Gastrocnemius medialis (tissue), 4 donors: ENCODE measurements at regions not wholly inside any gene's neighbourhood (a gene's known extent, or its start where the extent isn't known, plus 50 kb on each side); places are given as distances from the start of the nearest gene placed in this dataset.

Experiments
- POLR2A ChIP-seq, 2 donors: fragments of 450-650 bp; IDR thresholded peaks; one replicate each; pipeline ENCODE4 v1.6.1; 2017; ENCODE audit warnings: antibody characterized with exemption in 2 of 2, mild to moderate bottlenecking in 2 of 2, moderate library complexity in 2 of 2
- TF ChIP-seq, protein P1 (sequence below), 5 experiments: fragments of 450-650 bp in 3 of 5; fragments of 200-600 bp in 2 of 5; sonication (generic) in 2 of 5; IDR thresholded peaks in 4 of 5; conservative IDR thresholded peaks in 1 of 5; 1 replicate in 4 of 5; 2 replicates in 1 of 5; pipeline ENCODE4 v1.5.1; 2016 to 2019; ENCODE audit warnings: antibody characterized with exemption in 5 of 5, mild to moderate bottlenecking in 3 of 5, moderate library complexity in 3 of 5

DNA sequence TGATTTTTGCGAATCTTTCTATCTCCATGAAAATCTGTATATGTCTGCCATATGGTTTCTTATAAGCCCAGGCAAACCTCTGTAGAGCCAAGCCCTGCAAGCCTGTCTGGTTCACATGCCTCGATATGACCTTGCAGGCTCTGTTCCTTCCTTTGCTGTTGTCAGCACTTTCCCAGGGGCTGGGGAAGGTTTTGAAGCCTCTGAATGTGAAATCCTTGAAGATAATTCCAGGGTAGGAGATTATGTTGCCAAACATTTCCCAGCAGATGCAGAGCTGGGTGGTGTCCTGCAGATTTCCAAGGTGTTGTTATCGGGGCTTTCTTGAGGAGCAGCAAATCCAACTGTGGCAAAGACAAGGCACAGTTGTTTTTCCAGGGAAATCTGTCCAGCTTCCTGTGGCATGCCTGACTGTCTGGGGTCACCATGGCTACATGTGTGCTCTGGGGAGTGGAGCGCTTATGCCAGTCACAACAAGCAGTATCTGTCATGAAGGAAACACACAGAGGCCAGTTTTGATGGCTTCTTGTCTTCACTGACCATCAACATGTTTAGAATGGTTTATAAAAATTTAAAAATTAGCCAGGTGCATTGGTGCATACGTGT lies 60.7 kb upstream of the RPS23 start:
- TF ChIP-seq, protein P1, sequence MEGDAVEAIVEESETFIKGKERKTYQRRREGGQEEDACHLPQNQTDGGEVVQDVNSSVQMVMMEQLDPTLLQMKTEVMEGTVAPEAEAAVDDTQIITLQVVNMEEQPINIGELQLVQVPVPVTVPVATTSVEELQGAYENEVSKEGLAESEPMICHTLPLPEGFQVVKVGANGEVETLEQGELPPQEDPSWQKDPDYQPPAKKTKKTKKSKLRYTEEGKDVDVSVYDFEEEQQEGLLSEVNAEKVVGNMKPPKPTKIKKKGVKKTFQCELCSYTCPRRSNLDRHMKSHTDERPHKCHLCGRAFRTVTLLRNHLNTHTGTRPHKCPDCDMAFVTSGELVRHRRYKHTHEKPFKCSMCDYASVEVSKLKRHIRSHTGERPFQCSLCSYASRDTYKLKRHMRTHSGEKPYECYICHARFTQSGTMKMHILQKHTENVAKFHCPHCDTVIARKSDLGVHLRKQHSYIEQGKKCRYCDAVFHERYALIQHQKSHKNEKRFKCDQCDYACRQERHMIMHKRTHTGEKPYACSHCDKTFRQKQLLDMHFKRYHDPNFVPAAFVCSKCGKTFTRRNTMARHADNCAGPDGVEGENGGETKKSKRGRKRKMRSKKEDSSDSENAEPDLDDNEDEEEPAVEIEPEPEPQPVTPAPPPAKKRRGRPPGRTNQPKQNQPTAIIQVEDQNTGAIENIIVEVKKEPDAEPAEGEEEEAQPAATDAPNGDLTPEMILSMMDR (IDR thresholded peaks at IDR 0.05 in 4 of 5, conservative IDR thresholded peaks at IDR 0.05 in 1 of 5) = no peak
- TF ChIP-seq POLR2A (IDR thresholded peaks at IDR 0.05) = no peak
